C4-2B (cell line): ENCODE measurements at regions not wholly inside any gene's neighbourhood (a gene's known extent, or its start where the extent isn't known, plus 50 kb on each side); places are given as distances from the start of the nearest gene placed in this dataset.
"Not testable (repeated sequence)": the region's sequence is repeated elsewhere in the genome, so short reads cannot be mapped to it uniquely, and the experiment has no call there.

ENCODE experiments used
- H3K27ac ChIP-seq: fragments of 450-650 bp; 2 replicates; pipeline ENCODE4 v1.5.1; 2017
- CTCF ChIP-seq: fragments of 450-650 bp; conservative IDR thresholded peaks from 2 replicates; pipeline ENCODE4 v1.5.1; 2017; ENCODE audit warnings: mild to moderate bottlenecking
- ZFX ChIP-seq: fragments of 450-650 bp; IDR thresholded peaks from 2 replicates; pipeline ENCODE4 v1.6.1; 2017

- H3K27ac ChIP-seq: no peak overlapping the region
- TF ChIP-seq ZFX: no peak
- no peak for TF ChIP-seq CTCF
These were observed 136.0 kb upstream of the PTPRG start for GRCh38 chr3:61425356-61425755.

GRCh38 chr3:61429106-61429505 lies 132.3 kb upstream of the PTPRG start:
- no peak overlapping the region for H3K27ac ChIP-seq
- TF ChIP-seq CTCF: no peak
- TF ChIP-seq ZFX: no peak

- H3K27ac ChIP-seq: not testable (repeated sequence)
These were observed 126.5 kb upstream of the PTPRG start for GRCh38 chr3:61434901-61435300.

GRCh38 chr3:61435361-61435760 lies 126.0 kb upstream of the PTPRG start:
- H3K27ac ChIP-seq: not testable (repeated sequence)

- H3K27ac ChIP-seq: no peak overlapping the region
- TF ChIP-seq CTCF (no peak), ZFX (no peak)
These were observed 122.9 kb upstream of the PTPRG start for GRCh38 chr3:61438253-61439121.

- no peak for TF ChIP-seq ZFX
- no peak for TF ChIP-seq CTCF
These were observed 122.3 kb upstream of the PTPRG start for GRCh38 chr3:61439122-61439458.

GRCh38 chr3:61442696-61443095 lies 118.7 kb upstream of the PTPRG start:
- TF ChIP-seq CTCF: no peak
- TF ChIP-seq ZFX: no peak
- H3K27ac ChIP-seq: no peak overlapping the region

More at GRCh38 chr3:61439122-61439458, 122.3 kb upstream of the PTPRG start:
- H3K27ac ChIP-seq: no peak overlapping the region

GRCh38 chr3:61443886-61444285 lies 117.5 kb upstream of the PTPRG start:
- no peak overlapping the region for H3K27ac ChIP-seq
- no peak for TF ChIP-seq CTCF
- TF ChIP-seq ZFX: no peak
